PFSK-1 (cell line): ENCODE measurements at regions not wholly inside any gene's neighbourhood (a gene's known extent, or its start where the extent isn't known, plus 50 kb on each side); places are given as distances from the start of the nearest gene placed in this dataset.

Experiments used
- FOXP2 ChIP-seq: optimal IDR thresholded peaks from 2 replicates; pipeline ENCODE3; 2011; ENCODE audit warnings: borderline replicate concordance, control low read depth, inconsistent platforms; ENCODE audit not compliant: insufficient read depth; ENCODE audit errors: extremely low read length, extremely low read depth
- POLR2AphosphoS5 ChIP-seq: IDR thresholded peaks from 2 replicates; pipeline ENCODE4 v1.6.1; 2012; ENCODE audit warnings: low read depth, mild to moderate bottlenecking, control low read depth, low read length, moderate library complexity
- SIN3A ChIP-seq: IDR thresholded peaks from 2 replicates; pipeline ENCODE4 v1.6.1; 2012; ENCODE audit warnings: mild to moderate bottlenecking, low read length, moderate library complexity, borderline replicate concordance; ENCODE audit not compliant: insufficient read depth
- TAF1 ChIP-seq: IDR thresholded peaks from 2 replicates; pipeline ENCODE4 v1.6.1; 2012; ENCODE audit warnings: low read length, control low read depth, borderline replicate concordance; ENCODE audit not compliant: insufficient read depth
- TF ChIP-seq, protein P1 (sequence below), 2 experiments: IDR thresholded peaks; 2 replicates each; pipeline versions ENCODE4 v1.6.1 to v1.8.0; 2011 to 2012; ENCODE audit warnings: low read depth in 2 of 2, low read length in 2 of 2, control low read depth in 1 of 2, inconsistent platforms in 1 of 2, mild to moderate bottlenecking in 1 of 2, moderate library complexity in 1 of 2; ENCODE audit not compliant: insufficient read depth in 1 of 2

DNA sequence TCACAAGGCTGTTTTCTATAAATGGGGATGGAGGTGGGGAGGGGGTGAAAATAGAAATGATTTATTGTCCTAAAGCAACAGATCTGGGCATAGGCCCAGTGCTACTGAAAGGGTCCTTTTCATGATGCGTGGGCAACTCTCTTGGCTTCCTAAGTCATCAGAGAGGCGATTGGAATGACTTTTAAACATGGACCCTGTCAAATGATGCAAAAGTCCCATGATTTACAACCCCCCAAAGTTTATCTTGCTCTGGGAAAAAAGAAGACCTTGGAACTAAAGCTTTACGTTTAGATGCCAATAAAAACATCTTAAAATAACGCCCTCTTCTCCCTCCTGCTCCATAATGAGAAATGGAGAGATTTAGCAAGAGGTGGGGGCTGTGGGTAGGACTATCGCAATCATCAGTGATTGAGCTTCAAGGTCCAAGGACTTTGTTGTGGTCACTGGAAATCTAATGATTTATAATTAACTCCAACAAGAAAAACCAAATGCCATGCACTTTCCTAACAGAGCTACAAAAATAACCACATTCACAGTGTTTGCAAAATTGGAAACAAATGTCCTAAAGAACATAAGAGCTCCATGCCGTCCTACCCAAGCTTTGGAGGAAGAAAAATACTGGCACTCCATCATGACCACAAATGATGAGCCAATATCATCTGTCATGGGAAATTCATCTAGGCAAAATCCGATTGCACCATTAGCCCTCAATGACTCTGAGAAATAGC is 167.5 kb upstream of the CLINT1 start:
- TF ChIP-seq, protein P1, sequence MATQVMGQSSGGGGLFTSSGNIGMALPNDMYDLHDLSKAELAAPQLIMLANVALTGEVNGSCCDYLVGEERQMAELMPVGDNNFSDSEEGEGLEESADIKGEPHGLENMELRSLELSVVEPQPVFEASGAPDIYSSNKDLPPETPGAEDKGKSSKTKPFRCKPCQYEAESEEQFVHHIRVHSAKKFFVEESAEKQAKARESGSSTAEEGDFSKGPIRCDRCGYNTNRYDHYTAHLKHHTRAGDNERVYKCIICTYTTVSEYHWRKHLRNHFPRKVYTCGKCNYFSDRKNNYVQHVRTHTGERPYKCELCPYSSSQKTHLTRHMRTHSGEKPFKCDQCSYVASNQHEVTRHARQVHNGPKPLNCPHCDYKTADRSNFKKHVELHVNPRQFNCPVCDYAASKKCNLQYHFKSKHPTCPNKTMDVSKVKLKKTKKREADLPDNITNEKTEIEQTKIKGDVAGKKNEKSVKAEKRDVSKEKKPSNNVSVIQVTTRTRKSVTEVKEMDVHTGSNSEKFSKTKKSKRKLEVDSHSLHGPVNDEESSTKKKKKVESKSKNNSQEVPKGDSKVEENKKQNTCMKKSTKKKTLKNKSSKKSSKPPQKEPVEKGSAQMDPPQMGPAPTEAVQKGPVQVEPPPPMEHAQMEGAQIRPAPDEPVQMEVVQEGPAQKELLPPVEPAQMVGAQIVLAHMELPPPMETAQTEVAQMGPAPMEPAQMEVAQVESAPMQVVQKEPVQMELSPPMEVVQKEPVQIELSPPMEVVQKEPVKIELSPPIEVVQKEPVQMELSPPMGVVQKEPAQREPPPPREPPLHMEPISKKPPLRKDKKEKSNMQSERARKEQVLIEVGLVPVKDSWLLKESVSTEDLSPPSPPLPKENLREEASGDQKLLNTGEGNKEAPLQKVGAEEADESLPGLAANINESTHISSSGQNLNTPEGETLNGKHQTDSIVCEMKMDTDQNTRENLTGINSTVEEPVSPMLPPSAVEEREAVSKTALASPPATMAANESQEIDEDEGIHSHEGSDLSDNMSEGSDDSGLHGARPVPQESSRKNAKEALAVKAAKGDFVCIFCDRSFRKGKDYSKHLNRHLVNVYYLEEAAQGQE (IDR thresholded peaks at IDR 0.05; ENCODE audit: insufficient read depth in 1 of 2, low read depth in 2 of 2, low read length in 2 of 2), result no peak
- TF ChIP-seq TAF1 (no peak), POLR2AphosphoS5 (no peak), SIN3A (no peak), FOXP2 (no peak)
